AG04450 (cell line): ENCODE measurements at regions not wholly inside any gene's neighbourhood (a gene's known extent, or its start where the extent isn't known, plus 50 kb on each side); places are given as distances from the start of the nearest gene placed in this dataset.

ENCODE experiments used
- CTCF ChIA-PET: fragments of 300-600, 350-600 bp; formaldehyde crosslinking; extraction: SDS; loops from one replicate; lab custom pipeline; 2022; ENCODE audit warnings: antibody characterized with exemption, inconsistent platforms; lab: Charles Lee
- POLR2A ChIA-PET: fragments of 350-600 bp; formaldehyde crosslinking; extraction: SDS; loops from one replicate; lab custom pipeline; 2021; ENCODE audit warnings: antibody characterized with exemption, inconsistent platforms; lab: Yijun Ruan, JAX
- DNase-seq: peaks from one replicate; pipeline ENCODE4 v3.0.0-alpha.2; 2011; ENCODE audit warnings: low read depth, low spot score
- H3K27ac ChIP-seq: one replicate; pipeline ENCODE4 v1.5.1; 2012; ENCODE audit warnings: low read depth, low read length, control low read depth
- H3K27me3 ChIP-seq: one replicate; pipeline ENCODE4 v1.6.0; 2012; ENCODE audit warnings: low read length; ENCODE audit not compliant: control insufficient read depth, insufficient read depth
- H3K4me3 ChIP-seq: 2 replicates; pipeline ENCODE4 v1.5.1; 2011; ENCODE audit warnings: mild to moderate bottlenecking, low read depth, low read length, control low read depth
- H3K9me3 ChIP-seq: 2 replicates; pipeline ENCODE4 v1.5.1; 2012; ENCODE audit warnings: low read length; ENCODE audit not compliant: control insufficient read depth, insufficient read depth
- CTCF ChIP-seq: IDR thresholded peaks from 2 replicates; pipeline ENCODE4 v1.5.1; 2011; ENCODE audit warnings: low read depth, low read length, control low read depth, inconsistent platforms

DNA sequence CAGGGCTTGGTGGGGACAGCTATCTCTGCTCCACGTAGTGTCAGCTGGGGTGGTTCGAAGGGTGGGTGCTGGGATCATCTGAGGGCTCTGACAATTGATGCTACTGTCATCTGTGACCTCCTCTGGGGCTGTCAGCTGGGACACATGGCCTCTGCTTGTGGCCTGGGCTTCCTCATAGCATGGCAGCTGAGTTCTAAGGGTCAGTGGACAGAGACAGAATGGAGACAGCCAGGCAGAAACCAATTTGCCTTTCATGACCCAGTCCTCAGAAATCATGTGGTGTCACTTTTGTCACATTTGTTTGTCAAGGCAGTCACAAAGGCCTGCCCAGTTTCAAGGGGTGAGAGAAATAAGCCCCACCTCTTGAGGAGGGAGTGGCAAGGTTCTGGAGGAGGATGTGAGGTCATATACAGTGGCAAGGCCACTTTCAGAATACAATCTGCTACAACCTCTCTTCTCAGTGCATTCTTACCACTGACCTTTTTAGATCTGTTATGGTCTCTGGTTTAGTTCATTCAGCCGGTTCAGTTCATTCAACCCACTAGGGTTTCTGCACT lies 103.6 kb upstream of the BCOR start:
- CTCF ChIA-PET: no interaction called here
- no peak for DNase-seq
- Histone ChIP-seq H3K27me3 (peaks cover 3% of the 10 kb centered on the region), H3K4me3 (no peak overlapping the region), H3K27ac (no peak overlapping the region), H3K9me3 (no peaks in the 10 kb centered on the region)
- POLR2A ChIA-PET: no interaction called here
- TF ChIP-seq CTCF: no peak

GRCh38 chrX:40199704-40200103 lies 101.9 kb upstream of the BCOR start:
- CTCF ChIA-PET: no interaction called here

DNA sequence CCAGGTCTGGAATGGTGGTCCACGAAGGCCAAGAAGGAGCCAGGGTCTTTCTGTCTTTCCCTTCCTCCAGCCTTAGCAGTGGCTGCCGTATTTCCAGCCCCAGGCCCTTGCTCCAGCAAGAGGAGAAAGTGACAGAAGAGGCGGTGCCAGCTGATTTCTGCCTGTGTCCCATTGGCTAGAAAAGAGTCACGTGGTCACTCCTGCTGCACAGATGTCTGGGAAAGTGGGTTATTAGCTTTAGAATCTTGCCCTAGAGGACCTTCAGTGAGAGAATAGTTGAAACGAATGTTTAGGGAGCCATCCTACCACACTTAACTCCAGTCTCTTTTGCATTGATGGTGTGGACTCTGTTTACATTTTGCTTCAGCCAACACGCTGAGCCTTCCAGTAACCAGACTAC lies 99.3 kb upstream of the BCOR start:
- Histone ChIP-seq H3K9me3 (no peaks in the 10 kb centered on the region), H3K4me3 (no peak overlapping the region), H3K27ac (no peak overlapping the region), H3K27me3 (no peaks in the 10 kb centered on the region)
- TF ChIP-seq CTCF: no peak
- POLR2A ChIA-PET: no interaction called here
- no peak for DNase-seq
- CTCF ChIA-PET: no interaction called here

More at GRCh38 chrX:40199704-40200103, 101.9 kb upstream of the BCOR start:
- Histone ChIP-seq H3K9me3 (no peaks in the 10 kb centered on the region), H3K27me3 (no peaks in the 10 kb centered on the region), H3K27ac (no peak overlapping the region), H3K4me3 (no peak overlapping the region)
- no peak for DNase-seq
- TF ChIP-seq CTCF: no peak
- POLR2A ChIA-PET: no interaction called here

GRCh38 chrX:40195368-40195767 lies 97.6 kb upstream of the BCOR start:
- ChIA-PET CTCF (no interaction called here), POLR2A (no interaction called here)
- no peak for TF ChIP-seq CTCF

DNA sequence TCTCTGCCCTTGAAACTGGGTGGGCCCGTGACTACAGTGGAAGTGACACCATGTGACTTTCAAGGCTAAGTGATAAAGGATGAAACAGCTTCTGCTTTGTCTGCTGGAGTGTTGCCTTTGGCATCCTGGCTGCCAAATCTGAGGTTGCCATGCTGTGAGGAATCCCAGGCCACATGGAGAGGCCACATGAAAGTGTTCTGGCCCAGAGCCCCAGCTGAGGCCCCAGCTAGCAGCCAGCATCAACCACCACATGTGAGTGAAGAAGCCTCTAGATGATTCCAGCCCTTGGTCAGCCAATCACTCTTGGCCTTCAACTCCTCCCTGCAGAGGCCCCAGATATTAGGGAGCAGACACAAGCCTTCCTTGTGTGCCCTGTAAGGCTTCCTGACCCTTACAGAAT lies 94.4 kb upstream of the BCOR start:
- CTCF ChIA-PET: no interaction called here

More at GRCh38 chrX:40195368-40195767, 97.6 kb upstream of the BCOR start:
- Histone ChIP-seq H3K27me3 (no peaks in the 10 kb centered on the region), H3K4me3 (no peak overlapping the region), H3K9me3 (no peaks in the 10 kb centered on the region), H3K27ac (no peak overlapping the region)
- DNase-seq: no peak

More for the DNA sequence above, 94.4 kb upstream of the BCOR start:
- Histone ChIP-seq H3K27ac (no peak overlapping the region), H3K9me3 (no peaks in the 10 kb centered on the region), H3K4me3 (no peak overlapping the region), H3K27me3 (no peaks in the 10 kb centered on the region)
- POLR2A ChIA-PET: no interaction called here
- no peak for DNase-seq
- no peak for TF ChIP-seq CTCF
